BLaER1 (cell line): ENCODE measurements at regions not wholly inside any gene's neighbourhood (a gene's known extent, or its start where the extent isn't known, plus 50 kb on each side); places are given as distances from the start of the nearest gene placed in this dataset.
"Not testable (repeated sequence)": the region's sequence is repeated elsewhere in the genome, so short reads cannot be mapped to it uniquely, and the experiment has no call there.

Source experiments
- H3K27ac ChIP-seq: shearing (Covaris generic); formaldehyde crosslinking; 2 replicates; pipeline ENCODE4 v1.8.1; 2022
- H3K27me3 ChIP-seq: shearing (Covaris generic); formaldehyde crosslinking; 2 replicates; pipeline ENCODE4 v1.8.1; 2022
- H3K36me3 ChIP-seq: shearing (Covaris generic); formaldehyde crosslinking; 2 replicates; pipeline ENCODE4 v1.8.1; 2022
- H3K4me1 ChIP-seq: shearing (Covaris generic); formaldehyde crosslinking; 2 replicates; pipeline ENCODE4 v1.8.1; 2022
- H3K4me2 ChIP-seq: shearing (Covaris generic); formaldehyde crosslinking; 2 replicates; pipeline ENCODE4 v1.8.1; 2022
- H3K4me3 ChIP-seq: shearing (Covaris generic); formaldehyde crosslinking; 2 replicates; pipeline ENCODE4 v1.8.1; 2022
- H3K9ac ChIP-seq: shearing (Covaris generic); formaldehyde crosslinking; 2 replicates; pipeline ENCODE4 v1.8.1; 2022
- H3K9me3 ChIP-seq: shearing (Covaris generic); formaldehyde crosslinking; 2 replicates; pipeline ENCODE4 v1.8.1; 2022
- H4K20me1 ChIP-seq: shearing (Covaris generic); formaldehyde crosslinking; 2 replicates; pipeline ENCODE4 v1.8.1; 2022
- Cebpa-rat ChIP-seq: shearing (Covaris generic); IDR thresholded peaks from 2 replicates; pipeline ENCODE4 v1.8.1; 2022

- no peak overlapping the region for H3K9ac ChIP-seq
- no peaks in the 10 kb centered on the region for H3K4me1 ChIP-seq
- no peaks in the 10 kb centered on the region for H4K20me1 ChIP-seq
- H3K4me3 ChIP-seq = no peak overlapping the region
- H3K27ac ChIP-seq = no peak overlapping the region
- H3K36me3 ChIP-seq = no peaks in the 10 kb centered on the region
- H3K4me2 ChIP-seq = no peak overlapping the region
- TF ChIP-seq Cebpa-rat = no peak
- no peaks in the 10 kb centered on the region for H3K9me3 ChIP-seq
- H3K27me3 ChIP-seq = no peaks in the 10 kb centered on the region
Measured at GRCh38 chr7:19368491-19368925, 223.3 kb upstream of the FERD3L start.

- Histone ChIP-seq H3K27me3 (no peaks in the 10 kb centered on the region), H4K20me1 (no peaks in the 10 kb centered on the region), H3K9me3 (no peaks in the 10 kb centered on the region), H3K4me3 (no peak overlapping the region), H3K4me2 (no peak overlapping the region), H3K9ac (no peak overlapping the region), H3K27ac (no peak overlapping the region), H3K36me3 (no peaks in the 10 kb centered on the region), H3K4me1 (no peaks in the 10 kb centered on the region)
- TF ChIP-seq Cebpa-rat = no peak
Measured at GRCh38 chr7:19364950-19365349, 219.7 kb upstream of the FERD3L start.

- no peak overlapping the region for H3K4me2 ChIP-seq
- H3K9me3 ChIP-seq = no peaks in the 10 kb centered on the region
- H3K4me1 ChIP-seq = no peaks in the 10 kb centered on the region
- H3K4me3 ChIP-seq = no peak overlapping the region
- no peaks in the 10 kb centered on the region for H3K36me3 ChIP-seq
- no peak for TF ChIP-seq Cebpa-rat
- no peaks in the 10 kb centered on the region for H3K27me3 ChIP-seq
- no peak overlapping the region for H3K27ac ChIP-seq
- no peak overlapping the region for H3K9ac ChIP-seq
- no peaks in the 10 kb centered on the region for H4K20me1 ChIP-seq
Measured at GRCh38 chr7:19362099-19362498, 216.9 kb upstream of the FERD3L start.

GRCh38 chr7:19353180-19353579 is 208.0 kb upstream of the FERD3L start:
- Histone ChIP-seq H3K27me3 (no peaks in the 10 kb centered on the region), H4K20me1 (no peaks in the 10 kb centered on the region), H3K4me1 (no peaks in the 10 kb centered on the region), H3K36me3 (no peaks in the 10 kb centered on the region), H3K9me3 (no peaks in the 10 kb centered on the region), H3K4me3 (no peak overlapping the region), H3K4me2 (no peak overlapping the region), H3K27ac (no peak overlapping the region), H3K9ac (no peak overlapping the region)
- TF ChIP-seq Cebpa-rat = no peak

GRCh38 chr7:19352305-19352695 is 207.1 kb upstream of the FERD3L start:
- Histone ChIP-seq H3K4me1 (no peaks in the 10 kb centered on the region), H3K27ac (no peak overlapping the region), H3K4me2 (no peak overlapping the region), H3K27me3 (no peaks in the 10 kb centered on the region), H4K20me1 (no peaks in the 10 kb centered on the region), H3K36me3 (no peaks in the 10 kb centered on the region), H3K9me3 (no peaks in the 10 kb centered on the region), H3K9ac (no peak overlapping the region), H3K4me3 (no peak overlapping the region)
- TF ChIP-seq Cebpa-rat = no peak

GRCh38 chr7:19351341-19352304 is 206.4 kb upstream of the FERD3L start:
- Histone ChIP-seq H3K27me3 (no peaks in the 10 kb centered on the region), H3K9ac (no peak overlapping the region), H3K36me3 (no peaks in the 10 kb centered on the region), H3K4me1 (no peaks in the 10 kb centered on the region), H3K4me2 (no peak overlapping the region), H3K9me3 (no peaks in the 10 kb centered on the region), H3K27ac (no peak overlapping the region), H4K20me1 (no peaks in the 10 kb centered on the region), H3K4me3 (no peak overlapping the region)
- no peak for TF ChIP-seq Cebpa-rat

GRCh38 chr7:19339512-19339911 is 194.3 kb upstream of the FERD3L start:
- Histone ChIP-seq H3K4me3 (no peak overlapping the region), H3K9me3 (no peaks in the 10 kb centered on the region; the same call in 1 of the 2 replicates), H3K9ac (no peak overlapping the region), H3K4me2 (no peak overlapping the region), H3K27me3 (no peaks in the 10 kb centered on the region), H3K4me1 (no peaks in the 10 kb centered on the region), H4K20me1 (no peaks in the 10 kb centered on the region), H3K36me3 (no peaks in the 10 kb centered on the region), H3K27ac (no peak overlapping the region)
- TF ChIP-seq Cebpa-rat = no peak

- H3K4me1 ChIP-seq, H3K9me3 ChIP-seq, H3K27me3 ChIP-seq, H4K20me1 ChIP-seq, H3K4me2 ChIP-seq, H3K36me3 ChIP-seq, H3K4me3 ChIP-seq, H3K27ac ChIP-seq, H3K9ac ChIP-seq: not testable (repeated sequence)
Measured at GRCh38 chr7:19338512-19338911, 193.3 kb upstream of the FERD3L start.

- Histone ChIP-seq H4K20me1 (no peaks in the 10 kb centered on the region), H3K4me3 (no peak overlapping the region), H3K9ac (no peak overlapping the region), H3K36me3 (no peaks in the 10 kb centered on the region), H3K4me2 (no peak overlapping the region), H3K4me1 (no peaks in the 10 kb centered on the region), H3K27ac (no peak overlapping the region), H3K27me3 (no peaks in the 10 kb centered on the region), H3K9me3 (no peaks in the 10 kb centered on the region; the same call in 1 of the 2 replicates)
- no peak for TF ChIP-seq Cebpa-rat
Measured at GRCh38 chr7:19336836-19337383, 191.7 kb upstream of the FERD3L start.

GRCh38 chr7:19333706-19334105 is 188.5 kb upstream of the FERD3L start:
- no peaks in the 10 kb centered on the region for H3K4me1 ChIP-seq
- no peaks in the 10 kb centered on the region for H3K36me3 ChIP-seq
- H3K9ac ChIP-seq = no peak overlapping the region
- no peak overlapping the region for H3K4me3 ChIP-seq
- H3K27ac ChIP-seq = no peak overlapping the region
- TF ChIP-seq Cebpa-rat = no peak
- no peaks in the 10 kb centered on the region for H3K9me3 ChIP-seq
- no peaks in the 10 kb centered on the region for H4K20me1 ChIP-seq
- no peaks in the 10 kb centered on the region for H3K27me3 ChIP-seq
- no peak overlapping the region for H3K4me2 ChIP-seq
